BLaER1 (cell line): ENCODE measurements at regions not wholly inside any gene's neighbourhood (a gene's known extent, or its start where the extent isn't known, plus 50 kb on each side); places are given as distances from the start of the nearest gene placed in this dataset.

Experiments used
- H3K27ac ChIP-seq: shearing (Covaris generic); formaldehyde crosslinking; 2 replicates; pipeline ENCODE4 v1.8.1; 2022
- H3K27me3 ChIP-seq: shearing (Covaris generic); formaldehyde crosslinking; 2 replicates; pipeline ENCODE4 v1.8.1; 2022
- H3K36me3 ChIP-seq: shearing (Covaris generic); formaldehyde crosslinking; 2 replicates; pipeline ENCODE4 v1.8.1; 2022
- H3K4me1 ChIP-seq: shearing (Covaris generic); formaldehyde crosslinking; 2 replicates; pipeline ENCODE4 v1.8.1; 2022
- H3K4me2 ChIP-seq: shearing (Covaris generic); formaldehyde crosslinking; 2 replicates; pipeline ENCODE4 v1.8.1; 2022
- H3K4me3 ChIP-seq: shearing (Covaris generic); formaldehyde crosslinking; 2 replicates; pipeline ENCODE4 v1.8.1; 2022
- H3K9ac ChIP-seq: shearing (Covaris generic); formaldehyde crosslinking; 2 replicates; pipeline ENCODE4 v1.8.1; 2022
- H3K9me3 ChIP-seq: shearing (Covaris generic); formaldehyde crosslinking; 2 replicates; pipeline ENCODE4 v1.8.1; 2022
- H4K20me1 ChIP-seq: shearing (Covaris generic); formaldehyde crosslinking; 2 replicates; pipeline ENCODE4 v1.8.1; 2022
- Cebpa-rat ChIP-seq: shearing (Covaris generic); IDR thresholded peaks from 2 replicates; pipeline ENCODE4 v1.8.1; 2022

DNA sequence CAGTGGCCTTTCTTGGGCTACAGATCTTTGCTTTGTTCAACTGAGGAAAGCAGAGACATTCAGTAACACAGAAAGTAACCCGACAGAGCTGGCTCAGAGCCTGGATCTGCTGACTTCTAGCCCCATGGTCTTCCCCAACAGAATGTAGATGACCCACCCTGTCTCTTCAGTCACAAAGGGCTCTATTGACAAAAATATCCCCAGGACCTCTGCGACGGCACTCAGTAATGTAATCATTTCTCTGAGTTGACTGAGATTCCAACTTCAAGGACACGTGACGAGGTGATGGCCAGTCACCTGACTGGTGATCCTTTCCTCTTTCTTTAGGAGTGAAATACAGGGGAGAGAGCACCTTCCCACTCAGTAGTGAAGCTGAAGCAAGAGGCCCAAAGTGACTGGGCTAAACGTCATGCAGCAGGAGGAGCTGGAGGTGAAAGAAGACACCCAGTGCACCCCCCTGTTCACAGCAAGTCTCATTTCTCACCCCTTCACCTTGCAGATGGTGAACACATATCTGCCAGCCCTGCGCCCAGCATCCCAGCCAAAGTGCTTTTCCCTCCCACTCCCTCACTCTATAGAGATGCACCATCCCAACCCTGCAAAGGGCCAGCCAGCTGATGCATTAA, 179.2 kb upstream of the EGLN3 start:
- Histone ChIP-seq H3K4me3 (no peak overlapping the region), H3K4me2 (no peak overlapping the region)
- TF ChIP-seq Cebpa-rat, result no peak

GRCh38 chr14:34128665-34129064, 177.8 kb upstream of the EGLN3 start:
- H3K4me3 ChIP-seq, result no peak overlapping the region
- TF ChIP-seq Cebpa-rat, result no peak
- no peaks in the 10 kb centered on the region for H3K36me3 ChIP-seq

More for the DNA sequence above, 179.2 kb upstream of the EGLN3 start:
- Histone ChIP-seq H3K9ac (no peak overlapping the region), H3K27ac (no peak overlapping the region), H3K9me3 (no peaks in the 10 kb centered on the region), H3K4me1 (no peaks in the 10 kb centered on the region), H4K20me1 (no peaks in the 10 kb centered on the region), H3K27me3 (no peaks in the 10 kb centered on the region), H3K36me3 (no peaks in the 10 kb centered on the region)

GRCh38 chr14:34126586-34126985, 175.7 kb upstream of the EGLN3 start:
- Histone ChIP-seq H3K4me1 (no peaks in the 10 kb centered on the region), H3K27me3 (no peaks in the 10 kb centered on the region), H3K4me3 (no peak overlapping the region), H3K36me3 (no peaks in the 10 kb centered on the region), H3K4me2 (no peak overlapping the region), H3K9me3 (no peaks in the 10 kb centered on the region), H3K9ac (no peak overlapping the region), H4K20me1 (no peaks in the 10 kb centered on the region), H3K27ac (no peak overlapping the region)
- TF ChIP-seq Cebpa-rat, result no peak

More at GRCh38 chr14:34128665-34129064, 177.8 kb upstream of the EGLN3 start:
- no peaks in the 10 kb centered on the region for H3K4me1 ChIP-seq
- no peak overlapping the region for H3K9ac ChIP-seq
- no peaks in the 10 kb centered on the region for H3K27me3 ChIP-seq
- H3K4me2 ChIP-seq, result no peak overlapping the region
- no peaks in the 10 kb centered on the region for H4K20me1 ChIP-seq
- H3K27ac ChIP-seq, result no peak overlapping the region
- H3K9me3 ChIP-seq, result no peaks in the 10 kb centered on the region

GRCh38 chr14:34124585-34124984, 173.7 kb upstream of the EGLN3 start:
- H3K9ac ChIP-seq, result no peak overlapping the region
- H3K4me3 ChIP-seq, result no peak overlapping the region
- no peak for TF ChIP-seq Cebpa-rat
- H3K27ac ChIP-seq, result no peak overlapping the region
- H3K36me3 ChIP-seq, result no peaks in the 10 kb centered on the region
- H3K4me1 ChIP-seq, result no peaks in the 10 kb centered on the region
- H3K4me2 ChIP-seq, result no peak overlapping the region
- no peaks in the 10 kb centered on the region for H4K20me1 ChIP-seq
- no peaks in the 10 kb centered on the region for H3K9me3 ChIP-seq
- no peaks in the 10 kb centered on the region for H3K27me3 ChIP-seq

DNA sequence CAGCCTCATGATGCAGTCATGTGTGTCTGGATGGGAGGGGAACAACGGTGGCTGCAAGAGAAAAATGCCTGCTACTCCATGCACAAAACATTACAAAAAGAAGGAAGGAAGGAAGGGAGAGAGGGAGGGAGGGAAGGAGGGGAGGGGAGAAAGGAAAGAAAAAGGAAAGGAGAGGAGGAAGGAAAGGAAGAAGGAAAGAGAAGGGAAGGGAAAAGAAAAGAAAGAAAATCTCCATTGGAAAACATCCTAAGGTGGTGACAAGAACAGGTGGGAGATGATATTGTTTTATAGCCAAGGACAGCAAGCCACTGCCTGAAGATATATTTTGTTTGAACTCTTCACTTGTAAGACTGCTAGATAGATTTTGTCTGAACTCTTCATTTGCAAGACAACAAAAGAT, 171.8 kb upstream of the EGLN3 start:
- Histone ChIP-seq H3K4me1 (no peaks in the 10 kb centered on the region), H3K4me3 (no peak overlapping the region), H3K9me3 (no peaks in the 10 kb centered on the region), H3K4me2 (no peak overlapping the region), H4K20me1 (no peaks in the 10 kb centered on the region), H3K27me3 (no peaks in the 10 kb centered on the region), H3K27ac (no peak overlapping the region), H3K9ac (no peak overlapping the region), H3K36me3 (no peaks in the 10 kb centered on the region)
- TF ChIP-seq Cebpa-rat, result no peak

DNA sequence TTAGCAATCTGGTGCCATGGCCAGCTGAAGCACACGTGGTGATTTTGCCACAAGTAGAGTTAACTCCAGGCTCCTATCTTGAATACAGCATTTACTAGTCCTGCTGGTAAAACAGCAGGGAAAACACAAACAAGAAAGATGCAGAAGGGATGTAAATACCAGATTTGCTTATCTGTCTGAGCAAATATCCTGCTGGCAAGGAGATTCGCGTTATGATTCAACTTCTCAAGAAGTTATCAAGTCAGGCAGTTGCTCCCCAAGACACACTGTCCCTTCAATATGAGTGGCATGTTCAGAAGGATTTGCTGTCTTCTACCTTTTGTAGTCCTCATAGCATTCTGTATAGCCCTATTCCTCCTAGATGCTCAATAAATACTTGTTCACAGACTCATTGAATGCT, 171.2 kb upstream of the EGLN3 start:
- Histone ChIP-seq H3K27ac (no peak overlapping the region), H3K4me3 (no peak overlapping the region), H4K20me1 (no peaks in the 10 kb centered on the region), H3K36me3 (no peaks in the 10 kb centered on the region), H3K9ac (no peak overlapping the region), H3K27me3 (no peaks in the 10 kb centered on the region), H3K4me1 (no peaks in the 10 kb centered on the region), H3K9me3 (no peaks in the 10 kb centered on the region), H3K4me2 (no peak overlapping the region)
- TF ChIP-seq Cebpa-rat, result no peak

GRCh38 chr14:34120185-34120977, 169.5 kb upstream of the EGLN3 start:
- H3K36me3 ChIP-seq, result no peaks in the 10 kb centered on the region
- H4K20me1 ChIP-seq, result no peaks in the 10 kb centered on the region
- no peak for TF ChIP-seq Cebpa-rat
- H3K9me3 ChIP-seq, result 0 out of 2 replicates have a peak, but pooled peaks cover 3% of the 10 kb centered on the region
- H3K4me1 ChIP-seq, result no peaks in the 10 kb centered on the region
- H3K9ac ChIP-seq, result no peak overlapping the region
- no peak overlapping the region for H3K4me3 ChIP-seq
- no peak overlapping the region for H3K4me2 ChIP-seq
- no peak overlapping the region for H3K27ac ChIP-seq
- no peaks in the 10 kb centered on the region for H3K27me3 ChIP-seq

GRCh38 chr14:34119107-34119858, 168.4 kb upstream of the EGLN3 start:
- H3K27ac ChIP-seq, result no peak overlapping the region

DNA sequence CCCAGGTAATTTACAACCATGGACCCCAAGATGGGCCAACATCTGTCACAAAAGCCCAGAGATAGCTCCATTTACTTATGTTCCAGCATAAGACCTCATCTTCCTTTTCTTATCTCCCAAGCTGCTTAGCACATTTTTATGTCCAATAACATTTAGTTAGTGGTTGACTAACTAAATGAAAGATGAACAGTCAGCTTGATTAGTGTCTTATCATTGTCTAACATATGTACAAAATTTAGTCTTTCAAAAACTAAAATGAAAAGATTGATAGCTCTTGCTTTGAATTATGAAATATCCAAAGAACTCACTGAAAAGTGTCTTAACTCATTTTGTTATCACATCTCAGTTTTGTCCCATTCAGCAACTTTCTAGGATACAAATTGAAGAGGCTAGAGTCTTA, 163.1 kb upstream of the EGLN3 start:
- Histone ChIP-seq H3K9me3 (0 out of 2 replicates have a peak, but pooled peaks cover 3% of the 10 kb centered on the region), H3K36me3 (no peaks in the 10 kb centered on the region), H3K4me1 (no peaks in the 10 kb centered on the region), H3K27me3 (no peaks in the 10 kb centered on the region), H3K9ac (no peak overlapping the region), H3K27ac (no peak overlapping the region), H3K4me2 (no peak overlapping the region), H3K4me3 (no peak overlapping the region), H4K20me1 (no peaks in the 10 kb centered on the region)
- no peak for TF ChIP-seq Cebpa-rat

More at GRCh38 chr14:34119107-34119858, 168.4 kb upstream of the EGLN3 start:
- no peak overlapping the region for H3K9ac ChIP-seq
- no peaks in the 10 kb centered on the region for H4K20me1 ChIP-seq
- 0 out of 2 replicates have a peak, but pooled peaks cover 3% of the 10 kb centered on the region for H3K9me3 ChIP-seq
- H3K4me2 ChIP-seq, result no peak overlapping the region
- no peaks in the 10 kb centered on the region for H3K4me1 ChIP-seq
- H3K4me3 ChIP-seq, result no peak overlapping the region
- TF ChIP-seq Cebpa-rat, result no peak
- no peaks in the 10 kb centered on the region for H3K36me3 ChIP-seq
- no peaks in the 10 kb centered on the region for H3K27me3 ChIP-seq
